ENCODE measurements at regions not wholly inside any gene's neighbourhood (a gene's known extent, or its start where the extent isn't known, plus 50 kb on each side); places are given as distances from the start of the nearest gene placed in this dataset.
"Not testable (repeated sequence)": the region's sequence is repeated elsewhere in the genome, so short reads cannot be mapped to it uniquely, and the experiment has no call there.

DNA sequence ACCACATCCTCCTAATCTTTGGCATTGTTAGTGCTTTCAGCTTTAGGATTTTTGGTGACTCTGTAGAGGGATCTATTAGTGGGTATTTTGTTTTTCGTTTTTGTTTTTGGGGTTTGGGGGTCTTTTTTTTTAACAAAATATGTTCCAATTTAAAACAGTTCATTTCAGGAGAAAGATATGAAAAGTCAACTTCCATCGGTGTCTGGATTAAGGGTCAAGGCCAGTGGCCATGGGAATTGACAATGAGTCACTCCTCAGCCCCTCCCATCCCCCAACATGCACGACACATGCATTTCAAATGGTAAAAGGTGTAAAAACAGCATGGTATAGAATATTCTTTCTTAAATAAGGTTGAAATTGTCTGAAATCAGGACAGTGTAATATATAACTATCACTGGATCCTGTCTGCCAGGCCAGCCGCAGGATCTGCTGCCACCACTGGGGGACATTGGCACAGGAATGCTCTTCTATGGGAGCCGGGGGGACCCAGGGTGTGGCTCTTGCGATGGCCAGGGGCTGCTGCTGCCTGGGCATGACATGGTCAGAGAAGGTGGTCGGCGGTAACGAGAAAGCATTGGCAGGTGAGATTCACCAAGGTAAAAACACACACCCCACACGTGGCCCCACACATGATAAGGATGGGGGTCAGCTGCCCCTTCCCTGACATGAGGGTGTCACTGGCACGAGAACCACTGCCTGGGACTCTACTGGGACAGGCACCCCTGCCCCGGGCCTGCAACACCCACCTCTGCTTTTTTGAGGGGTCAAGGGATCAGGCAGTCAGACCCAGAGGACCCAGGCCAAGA, 126.2 kb upstream of the KCTD7 start:
- intact Hi-C loops (cut with micrococcal nuclease) = no loop called here

DNA sequence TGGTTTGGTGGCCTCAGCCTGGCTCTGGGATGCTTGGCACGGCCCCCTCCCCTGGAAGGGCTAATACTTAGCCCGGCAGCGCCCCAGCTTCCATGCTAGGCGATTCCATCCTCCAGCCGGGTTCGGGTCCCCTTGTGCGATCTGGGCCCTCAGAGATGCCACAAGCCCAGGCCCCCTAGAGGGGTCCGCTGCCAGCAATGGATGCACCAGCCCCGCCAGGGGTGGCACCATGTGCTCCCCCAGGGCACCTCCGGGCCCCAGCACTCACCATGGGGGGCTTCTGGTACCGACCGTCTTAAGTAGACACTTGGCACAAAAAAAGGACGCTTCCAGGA, 125.7 kb upstream of the KCTD7 start:
- intact Hi-C loops (cut with micrococcal nuclease) = no loop called here

GRCh38 chr7:66503551-66504031, 125.1 kb upstream of the KCTD7 start:
- intact Hi-C loops (cut with micrococcal nuclease) = no loop called here

GRCh38 chr7:66504131-66504530, 124.5 kb upstream of the KCTD7 start:
- intact Hi-C loops (cut with micrococcal nuclease) = no loop called here

GRCh38 chr7:66505009-66505408, 123.7 kb upstream of the KCTD7 start:
- intact Hi-C loops (cut with micrococcal nuclease) = no loop called here

- intact Hi-C loops (cut with micrococcal nuclease) = loop anchor here (1.0 kb wide), 1 partner anchor 12 kb away; no protein-coding TSS in a partner anchor
These were observed 122.9 kb upstream of the KCTD7 start for GRCh38 chr7:66505531-66506451.

DNA sequence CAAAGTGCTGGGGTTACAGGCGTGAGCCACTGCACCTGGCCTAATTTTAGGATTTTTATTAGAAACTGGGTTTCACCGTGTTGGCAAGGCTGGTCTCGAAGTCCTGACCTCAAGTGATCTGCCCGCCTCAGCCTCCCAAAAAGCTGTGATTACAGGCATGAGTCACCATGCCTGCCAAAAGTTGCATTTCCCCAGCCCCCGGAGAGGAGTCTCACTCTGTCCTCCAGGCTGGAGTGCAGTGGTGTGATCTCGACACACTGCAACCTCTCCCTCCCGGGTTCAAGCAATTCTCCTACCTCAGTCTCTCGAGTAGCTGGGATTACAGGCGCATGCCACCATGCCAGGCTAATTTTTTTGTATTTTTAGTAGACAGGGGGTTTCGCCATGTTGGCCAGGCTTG, 122.0 kb upstream of the KCTD7 start:
- intact Hi-C loops (cut with micrococcal nuclease) = loop anchor here (1.0 kb wide), 1 partner anchor 13 kb away; no protein-coding TSS in a partner anchor

GRCh38 chr7:66507764-66508296, 120.9 kb upstream of the KCTD7 start:
- intact Hi-C loops (cut with micrococcal nuclease) = no loop called here

GRCh38 chr7:66508431-66508830, 120.2 kb upstream of the KCTD7 start:
- intact Hi-C loops (cut with micrococcal nuclease) = no loop called here

DNA sequence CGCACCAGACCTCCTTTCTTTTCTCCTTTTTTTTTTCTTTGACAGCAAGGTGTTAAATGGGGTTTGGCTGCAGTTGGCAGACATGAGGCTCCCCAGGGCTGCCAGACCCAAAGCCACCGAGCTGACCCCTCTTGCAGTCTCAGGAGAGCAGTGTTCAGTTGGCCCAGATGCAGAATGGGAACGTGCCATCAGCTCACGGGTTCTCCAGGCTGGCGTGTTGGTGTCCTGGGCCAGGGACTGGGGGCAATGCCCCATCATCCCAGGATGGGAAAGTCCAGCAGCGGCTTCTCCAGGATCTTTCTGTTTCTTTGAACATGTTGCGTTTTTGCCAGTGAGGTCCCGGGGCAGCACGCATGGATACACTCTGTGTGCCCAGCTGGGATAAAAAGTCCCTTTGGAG, 114.6 kb upstream of the KCTD7 start:
- intact Hi-C loops (cut with micrococcal nuclease) = no loop called here

DNA sequence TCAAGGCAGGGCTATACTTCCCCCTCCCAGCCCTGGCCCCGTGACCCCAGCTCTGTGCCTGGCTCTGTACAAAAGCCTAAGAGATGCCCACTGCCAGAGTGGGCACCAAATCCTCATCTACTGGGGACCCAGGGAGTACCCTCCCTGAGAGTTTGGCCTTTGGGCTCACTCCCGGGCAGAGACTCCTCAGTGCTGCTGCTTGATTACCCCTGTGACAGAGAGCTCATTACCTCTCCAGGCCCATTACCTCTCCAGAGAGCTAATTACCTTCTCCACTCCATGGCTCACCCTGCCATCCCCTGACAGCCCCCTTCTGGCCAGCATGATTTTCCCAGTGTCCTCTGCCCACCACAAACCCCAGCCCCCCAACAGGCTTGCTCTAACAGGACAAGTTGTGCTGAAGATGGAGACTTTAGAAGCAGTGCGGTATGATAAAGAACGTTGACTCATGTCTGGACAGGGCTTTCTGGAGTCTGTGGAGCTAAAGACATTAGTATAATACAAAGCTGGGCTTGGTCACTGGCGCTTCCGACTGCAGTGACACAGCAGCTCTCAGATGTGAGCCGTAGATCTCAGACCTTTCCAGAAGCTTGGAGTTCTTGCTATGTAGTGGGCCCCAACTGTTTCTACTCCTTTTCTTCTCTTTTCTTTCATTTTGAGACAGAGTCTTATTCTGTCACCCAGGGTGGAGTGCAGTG, 111.3 kb upstream of the KCTD7 start:
- intact Hi-C loops (cut with micrococcal nuclease) = no loop called here

DNA sequence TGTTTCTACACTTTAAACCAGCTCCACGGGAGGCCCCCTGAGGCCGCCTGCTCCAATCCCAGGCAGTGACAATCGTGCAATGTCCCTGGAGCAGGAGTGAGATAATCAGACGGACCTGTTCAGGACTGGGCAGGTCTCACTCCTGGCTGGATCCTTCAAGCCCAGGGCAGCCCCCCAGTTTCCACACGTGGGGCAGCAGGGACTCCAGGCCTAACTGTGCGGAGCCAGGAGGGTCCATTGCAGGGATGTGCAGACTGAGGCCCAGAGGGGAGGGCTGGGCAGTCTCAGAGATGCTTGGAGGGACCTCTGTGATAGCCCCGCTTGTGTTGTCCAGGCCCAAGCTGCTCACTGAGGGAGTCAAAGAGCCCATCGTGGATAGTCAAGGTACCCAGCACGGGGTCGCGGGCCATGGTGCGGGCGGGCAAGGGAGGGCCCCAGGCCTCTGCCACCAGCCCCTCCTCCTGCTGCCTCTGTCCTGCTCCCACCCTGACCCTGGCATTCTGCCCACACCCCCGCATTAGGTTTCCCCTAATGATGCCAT, 110.5 kb upstream of the KCTD7 start:
- intact Hi-C loops (cut with micrococcal nuclease) = no loop called here

GRCh38 chr7:66521675-66522074, 107.0 kb upstream of the KCTD7 start:
- intact Hi-C loops (cut with micrococcal nuclease) = no loop called here

DNA sequence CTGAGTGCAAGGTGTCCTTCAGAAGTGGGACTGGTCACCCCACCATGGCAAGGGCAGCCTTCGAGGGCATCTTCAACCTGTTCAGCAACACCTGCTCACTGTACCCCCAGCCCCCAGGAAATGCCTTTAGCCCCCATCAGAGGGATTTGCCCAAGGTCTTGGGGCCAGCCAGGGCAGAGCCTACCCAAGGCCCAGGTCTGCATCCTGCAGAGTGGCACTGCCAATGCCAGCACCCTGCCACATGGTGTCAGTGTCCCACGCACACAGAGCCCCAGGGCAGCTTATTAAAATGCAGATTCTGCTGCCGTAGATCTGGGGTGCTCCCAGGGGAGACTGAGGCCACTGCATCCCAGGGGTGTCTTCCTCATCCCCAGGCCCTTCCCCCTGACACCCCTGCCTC, 106.2 kb upstream of the KCTD7 start:
- intact Hi-C loops (cut with micrococcal nuclease) = no loop called here

GRCh38 chr7:66523409-66523808, 105.3 kb upstream of the KCTD7 start:
- intact Hi-C loops (cut with micrococcal nuclease) = no loop called here

GRCh38 chr7:66524738-66525137, 103.9 kb upstream of the KCTD7 start:
- intact Hi-C loops (cut with micrococcal nuclease) = no loop called here

GRCh38 chr7:66526782-66527181, 101.9 kb upstream of the KCTD7 start:
- intact Hi-C loops (cut with micrococcal nuclease) = not testable (repeated sequence)

- intact Hi-C loops (cut with micrococcal nuclease) = no loop called here
These were observed 100.0 kb upstream of the KCTD7 start for GRCh38 chr7:66528652-66529051.

GRCh38 chr7:66529883-66530610, 98.6 kb upstream of the KCTD7 start:
- intact Hi-C loops (cut with micrococcal nuclease) = no loop called here
